ENCODE measurements at regions not wholly inside any gene's neighbourhood (a gene's known extent, or its start where the extent isn't known, plus 50 kb on each side); places are given as distances from the start of the nearest gene placed in this dataset.
"Not testable (repeated sequence)": the region's sequence is repeated elsewhere in the genome, so short reads cannot be mapped to it uniquely, and the experiment has no call there.

DNA sequence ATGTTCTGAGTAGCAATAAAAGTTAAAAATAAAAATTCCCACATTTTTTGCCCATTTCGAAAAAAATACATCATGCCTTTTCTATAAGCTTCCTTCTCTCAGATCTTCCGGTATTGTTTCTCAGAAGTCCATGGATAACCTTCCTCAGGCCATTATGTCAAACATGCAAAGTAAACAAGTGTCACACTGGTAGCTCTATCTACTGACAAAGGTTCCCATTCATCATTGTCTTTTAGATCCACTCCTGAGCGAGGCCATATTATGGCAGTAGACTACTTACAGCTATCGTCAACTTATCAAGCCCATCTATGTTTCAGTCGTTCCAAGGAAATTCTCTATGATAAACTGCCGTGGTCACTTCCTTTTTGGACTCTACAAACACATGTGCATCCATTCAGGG is 1068.2 kb downstream of the GLUD2 start:
- TF ChIP-seq, protein P1, sequence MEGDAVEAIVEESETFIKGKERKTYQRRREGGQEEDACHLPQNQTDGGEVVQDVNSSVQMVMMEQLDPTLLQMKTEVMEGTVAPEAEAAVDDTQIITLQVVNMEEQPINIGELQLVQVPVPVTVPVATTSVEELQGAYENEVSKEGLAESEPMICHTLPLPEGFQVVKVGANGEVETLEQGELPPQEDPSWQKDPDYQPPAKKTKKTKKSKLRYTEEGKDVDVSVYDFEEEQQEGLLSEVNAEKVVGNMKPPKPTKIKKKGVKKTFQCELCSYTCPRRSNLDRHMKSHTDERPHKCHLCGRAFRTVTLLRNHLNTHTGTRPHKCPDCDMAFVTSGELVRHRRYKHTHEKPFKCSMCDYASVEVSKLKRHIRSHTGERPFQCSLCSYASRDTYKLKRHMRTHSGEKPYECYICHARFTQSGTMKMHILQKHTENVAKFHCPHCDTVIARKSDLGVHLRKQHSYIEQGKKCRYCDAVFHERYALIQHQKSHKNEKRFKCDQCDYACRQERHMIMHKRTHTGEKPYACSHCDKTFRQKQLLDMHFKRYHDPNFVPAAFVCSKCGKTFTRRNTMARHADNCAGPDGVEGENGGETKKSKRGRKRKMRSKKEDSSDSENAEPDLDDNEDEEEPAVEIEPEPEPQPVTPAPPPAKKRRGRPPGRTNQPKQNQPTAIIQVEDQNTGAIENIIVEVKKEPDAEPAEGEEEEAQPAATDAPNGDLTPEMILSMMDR (IDR thresholded peaks at IDR 0.05; ENCODE audit: insufficient read depth, low read depth, low read length, missing control alignments): no peak
- DNase-seq (ENCODE audit: low read depth): no peak
- no peak overlapping the region for H3K4me3 ChIP-seq (ENCODE audit: low read depth, low read length)

DNA sequence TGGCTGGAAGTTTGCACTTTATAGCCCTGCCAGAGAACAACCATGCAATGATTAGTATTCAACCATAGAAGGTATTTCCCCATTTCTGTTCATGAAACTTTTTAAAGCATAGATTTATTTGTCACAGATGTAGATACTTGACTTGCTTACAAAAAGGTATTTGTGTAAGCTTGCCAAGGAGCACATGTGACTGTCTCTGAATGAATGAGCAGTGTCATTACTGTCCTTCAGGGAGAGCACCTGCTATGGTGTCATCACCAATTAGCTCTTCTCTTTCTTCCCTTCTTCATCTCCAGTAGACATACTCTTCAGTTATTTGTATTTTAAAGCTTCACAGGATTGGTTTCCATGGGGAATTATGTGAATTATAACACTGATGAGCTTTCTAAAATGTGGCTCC is 1064.7 kb upstream of the GRIA3 start:
- DNase-seq (ENCODE audit: low read depth): no peak
- TF ChIP-seq, protein P1 (IDR thresholded peaks at IDR 0.05; ENCODE audit: insufficient read depth, low read depth, low read length, missing control alignments): no peak
- H3K4me3 ChIP-seq (ENCODE audit: low read depth, low read length): no peak overlapping the region

DNA sequence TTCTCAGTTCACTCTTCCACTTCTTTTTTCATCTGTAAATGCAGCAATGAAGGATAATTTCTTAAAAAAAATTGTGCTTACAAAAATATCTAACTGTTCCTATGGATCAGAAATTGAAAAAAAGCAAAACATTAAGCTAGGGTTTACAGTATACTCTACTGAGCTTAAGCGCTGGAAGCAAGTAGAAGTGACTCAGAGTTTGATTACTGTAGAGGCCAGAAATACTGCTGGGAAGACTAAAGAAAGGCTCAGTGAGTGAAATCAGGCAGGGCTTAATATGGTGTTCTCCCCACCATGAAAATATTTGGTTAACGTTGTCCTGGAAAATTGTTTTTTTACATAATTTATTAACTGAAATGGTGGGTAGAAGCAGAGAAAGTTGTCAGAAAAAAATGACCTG is 1061.8 kb upstream of the GRIA3 start:
- no peak for DNase-seq (ENCODE audit: low read depth)
- TF ChIP-seq, protein P1 (IDR thresholded peaks at IDR 0.05; ENCODE audit: insufficient read depth, low read depth, low read length, missing control alignments): no peak
- no peak overlapping the region for H3K4me3 ChIP-seq (ENCODE audit: low read depth, low read length)

DNA sequence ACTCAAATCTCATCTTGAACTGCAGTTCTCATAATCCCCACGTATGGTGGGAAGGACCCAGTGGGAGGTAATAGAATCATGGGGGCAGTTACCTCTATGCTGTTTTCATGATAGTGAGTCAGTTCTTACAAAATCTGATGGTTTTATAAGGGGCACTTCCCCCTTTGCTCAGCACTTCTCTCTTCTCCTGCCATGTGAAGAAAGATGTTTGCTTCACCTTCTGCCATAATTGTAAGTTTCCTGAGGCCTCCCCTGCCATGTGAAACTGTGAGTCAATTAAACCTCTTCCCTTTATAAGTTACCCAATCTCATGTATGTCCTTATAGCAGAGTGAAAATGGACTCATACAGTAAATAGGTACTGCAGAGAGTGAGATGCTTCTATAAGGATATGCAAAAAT is 1050.6 kb upstream of the GRIA3 start:
- H3K4me3 ChIP-seq (ENCODE audit: low read depth, low read length): no peak overlapping the region
- DNase-seq (ENCODE audit: low read depth): no peak
- TF ChIP-seq, protein P1 (IDR thresholded peaks at IDR 0.05; ENCODE audit: insufficient read depth, low read depth, low read length, missing control alignments): no peak

DNA sequence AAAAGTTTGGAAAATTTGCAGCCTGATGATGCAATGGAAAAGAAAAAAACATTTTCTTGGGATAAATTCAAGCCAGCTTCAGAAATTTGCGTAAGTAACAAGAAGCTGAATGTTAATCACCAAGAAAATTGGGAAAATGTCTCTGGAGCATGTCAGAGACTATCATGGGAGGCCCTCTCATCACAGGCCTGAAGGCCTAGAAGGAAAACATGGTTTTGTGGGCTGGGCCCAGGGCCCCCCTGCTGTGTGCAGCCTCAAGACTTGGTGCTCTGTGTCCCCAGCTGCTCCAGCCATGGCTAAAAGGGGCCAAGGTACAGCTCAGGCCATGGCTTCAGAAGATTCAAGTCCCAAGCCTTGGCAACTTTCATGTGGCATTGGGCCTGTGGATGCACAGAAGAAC is 1049.8 kb upstream of the GRIA3 start:
- no peak for DNase-seq (ENCODE audit: low read depth)
- TF ChIP-seq, protein P1 (IDR thresholded peaks at IDR 0.05; ENCODE audit: insufficient read depth, low read depth, low read length, missing control alignments): no peak

DNA sequence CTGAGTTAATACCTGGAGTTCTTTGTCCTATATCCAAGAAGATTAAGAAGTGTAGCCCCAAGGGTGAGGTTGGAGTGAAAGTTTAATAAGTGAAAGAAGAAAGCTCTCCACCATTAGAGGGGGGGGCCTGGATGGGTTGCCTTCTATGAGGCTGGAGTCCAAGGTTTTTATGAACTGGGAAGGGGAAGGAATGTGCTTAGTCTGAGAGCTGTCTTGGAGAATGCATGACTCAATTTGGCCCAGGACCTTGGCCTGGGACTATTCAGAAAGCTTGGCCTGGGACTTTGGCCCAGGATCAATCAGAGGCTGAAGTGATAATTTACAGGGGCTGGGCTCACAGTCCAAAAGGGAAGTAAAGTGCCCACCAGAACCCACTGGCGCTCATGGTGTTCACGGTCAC is 1049.0 kb upstream of the GRIA3 start:
- DNase-seq (ENCODE audit: low read depth): no peak

More for the DNA sequence above, 1049.8 kb upstream of the GRIA3 start:
- no peak overlapping the region for H3K4me3 ChIP-seq (ENCODE audit: low read depth, low read length)

DNA sequence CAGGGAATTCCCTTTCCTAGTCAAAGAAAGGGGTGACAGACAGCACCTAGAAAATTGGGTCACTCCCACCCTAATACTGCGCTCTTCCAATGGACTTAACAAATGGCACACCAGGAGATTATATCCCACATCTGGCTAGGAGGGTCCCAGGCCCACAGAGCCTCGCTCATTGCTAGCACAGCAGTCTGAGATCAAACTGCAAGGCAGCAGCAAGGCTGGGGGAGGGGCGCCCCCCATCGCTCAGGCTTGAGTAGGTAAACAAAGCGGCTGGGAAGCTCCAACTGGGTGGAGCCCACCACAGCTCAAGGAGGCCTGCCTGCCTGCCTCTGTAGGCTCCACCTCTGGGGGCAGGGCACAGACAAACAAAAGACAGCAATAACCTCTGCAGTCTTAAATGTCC is 1043.9 kb upstream of the GRIA3 start:
- DNase-seq (ENCODE audit: low read depth); H3K4me3 ChIP-seq (ENCODE audit: low read depth, low read length): not testable (repeated sequence)

More for the DNA sequence above, 1049.0 kb upstream of the GRIA3 start:
- TF ChIP-seq, protein P1 (IDR thresholded peaks at IDR 0.05; ENCODE audit: insufficient read depth, low read depth, low read length, missing control alignments): no peak
- H3K4me3 ChIP-seq (ENCODE audit: low read depth, low read length): no peak overlapping the region
